Muscle of leg (tissue), 3 donors: ENCODE measurements at regions not wholly inside any gene's neighbourhood (a gene's known extent, or its start where the extent isn't known, plus 50 kb on each side); places are given as distances from the start of the nearest gene placed in this dataset.

Experiments
- DNase-seq: peaks from one replicate; pipeline ENCODE4 v3.0.0; 2013
- H3K27ac ChIP-seq: one replicate; pipeline ENCODE4 v1.5.1; 2013; ENCODE audit warnings: mild to moderate bottlenecking, low read length, control low read depth
- H3K27me3 ChIP-seq: one replicate; pipeline ENCODE4 v1.6.1; 2013; ENCODE audit warnings: low read length; ENCODE audit not compliant: control insufficient read depth, insufficient read depth
- H3K36me3 ChIP-seq: one replicate; pipeline ENCODE4 v1.6.1; 2013; ENCODE audit warnings: low read length; ENCODE audit not compliant: control insufficient read depth, insufficient read depth
- H3K4me1 ChIP-seq: one replicate; pipeline ENCODE4 v1.6.1; 2013; ENCODE audit warnings: low read length; ENCODE audit not compliant: control insufficient read depth, insufficient read depth
- H3K4me3 ChIP-seq: one replicate; pipeline ENCODE4 v1.5.1; 2013; ENCODE audit warnings: low read length, control low read depth
- H3K9me3 ChIP-seq: replicated peaks from 2 replicates; pipeline ENCODE4 v1.6.1; 2013; ENCODE audit warnings: low read depth, low read length; ENCODE audit not compliant: control insufficient read depth
- WGBS: methylation state at CpG from one replicate; pipeline ENCODE4 v1.1.5; 2013; ENCODE audit warnings: missing lambda C conversion rate; ENCODE audit not compliant: insufficient coverage; 5-methylcytosine and 5-hydroxymethylcytosine counted together

GRCh38 chr3:34925851-34926250 lies 713.5 kb upstream of the ARPP21 start:
- no peaks in the 10 kb centered on the region for H3K27me3 ChIP-seq
- H3K36me3 ChIP-seq: no peaks in the 10 kb centered on the region
- H3K9me3 ChIP-seq: no peaks in the 10 kb centered on the region
- no peak for DNase-seq
- H3K4me3 ChIP-seq: no peak overlapping the region
- WGBS: no CpG with 5 or more reads among the region's 1 CpG
- H3K27ac ChIP-seq: no peak overlapping the region
- no peaks in the 10 kb centered on the region for H3K4me1 ChIP-seq

GRCh38 chr3:34929036-34929435 lies 710.3 kb upstream of the ARPP21 start:
- Histone ChIP-seq H3K9me3 (no peaks in the 10 kb centered on the region), H3K4me3 (no peak overlapping the region), H3K36me3 (no peaks in the 10 kb centered on the region), H3K4me1 (no peaks in the 10 kb centered on the region), H3K27me3 (no peaks in the 10 kb centered on the region), H3K27ac (no peak overlapping the region)
- peak; percentile 10 for DNase-seq

- no peaks in the 10 kb centered on the region for H3K36me3 ChIP-seq
- no peak overlapping the region for H3K4me3 ChIP-seq
- H3K9me3 ChIP-seq: no peaks in the 10 kb centered on the region
- H3K27me3 ChIP-seq: no peaks in the 10 kb centered on the region
- H3K4me1 ChIP-seq: no peaks in the 10 kb centered on the region
- no peak overlapping the region for H3K27ac ChIP-seq
- DNase-seq: no peak
Observed at GRCh38 chr3:34934660-34935059, 704.7 kb upstream of the ARPP21 start.

- Histone ChIP-seq H3K4me3 (no peak overlapping the region), H3K36me3 (no peaks in the 10 kb centered on the region), H3K9me3 (no peaks in the 10 kb centered on the region), H3K27me3 (no peaks in the 10 kb centered on the region), H3K27ac (no peak overlapping the region), H3K4me1 (no peaks in the 10 kb centered on the region)
- DNase-seq: no peak
- no CpG with 5 or more reads among the region's 1 CpG for WGBS
Observed at GRCh38 chr3:34938784-34939183, 700.5 kb upstream of the ARPP21 start.

GRCh38 chr3:34942256-34942655 lies 697.1 kb upstream of the ARPP21 start:
- H3K9me3 ChIP-seq: no peaks in the 10 kb centered on the region
- DNase-seq: no peak
- no peaks in the 10 kb centered on the region for H3K36me3 ChIP-seq
- no peak overlapping the region for H3K27ac ChIP-seq
- H3K4me1 ChIP-seq: peaks cover 3% of the 10 kb centered on the region
- no peaks in the 10 kb centered on the region for H3K27me3 ChIP-seq
- H3K4me3 ChIP-seq: no peak overlapping the region

GRCh38 chr3:34947834-34948233 lies 691.5 kb upstream of the ARPP21 start:
- peak; percentile 97 for DNase-seq
- H3K4me1 ChIP-seq: peaks cover 7% of the 10 kb centered on the region
- no peaks in the 10 kb centered on the region for H3K27me3 ChIP-seq
- H3K9me3 ChIP-seq: peaks cover 2% of the 10 kb centered on the region
- peak overlapping the region; percentile 84 for H3K27ac ChIP-seq
- H3K36me3 ChIP-seq: no peaks in the 10 kb centered on the region
- H3K4me3 ChIP-seq: no peak overlapping the region

- peak; percentile 91 for DNase-seq
- H3K27ac ChIP-seq: peak overlapping the region; percentile 84
- no peak overlapping the region for H3K4me3 ChIP-seq
- no CpG with 5 or more reads among the region's 1 CpG for WGBS
- H3K36me3 ChIP-seq: no peaks in the 10 kb centered on the region
- H3K27me3 ChIP-seq: no peaks in the 10 kb centered on the region
- peaks cover 2% of the 10 kb centered on the region for H3K9me3 ChIP-seq
- H3K4me1 ChIP-seq: peaks cover 7% of the 10 kb centered on the region
Observed at GRCh38 chr3:34948517-34948916, 690.8 kb upstream of the ARPP21 start.

- Histone ChIP-seq H3K27me3 (no peaks in the 10 kb centered on the region), H3K36me3 (no peaks in the 10 kb centered on the region), H3K4me1 (no peaks in the 10 kb centered on the region), H3K27ac (no peak overlapping the region), H3K9me3 (no peaks in the 10 kb centered on the region), H3K4me3 (no peak overlapping the region)
- WGBS: no CpG with 5 or more reads among the region's 1 CpG
- no peak for DNase-seq
Observed at GRCh38 chr3:34955680-34956079, 683.6 kb upstream of the ARPP21 start.

GRCh38 chr3:34956511-34956910 lies 682.8 kb upstream of the ARPP21 start:
- no peaks in the 10 kb centered on the region for H3K4me1 ChIP-seq
- no peaks in the 10 kb centered on the region for H3K27me3 ChIP-seq
- no peak overlapping the region for H3K27ac ChIP-seq

GRCh38 chr3:34957677-34958076 lies 681.6 kb upstream of the ARPP21 start:
- H3K27ac ChIP-seq: no peak overlapping the region
- no CpG with 5 or more reads among the region's 1 CpG for WGBS
- DNase-seq: no peak
- no peaks in the 10 kb centered on the region for H3K27me3 ChIP-seq
- no peaks in the 10 kb centered on the region for H3K4me1 ChIP-seq
- H3K36me3 ChIP-seq: no peaks in the 10 kb centered on the region
- no peaks in the 10 kb centered on the region for H3K9me3 ChIP-seq
- no peak overlapping the region for H3K4me3 ChIP-seq

More at GRCh38 chr3:34956511-34956910, 682.8 kb upstream of the ARPP21 start:
- DNase-seq: no peak
- Histone ChIP-seq H3K9me3 (no peaks in the 10 kb centered on the region), H3K36me3 (no peaks in the 10 kb centered on the region), H3K4me3 (no peak overlapping the region)
- no CpG with 5 or more reads among the region's 1 CpG for WGBS

GRCh38 chr3:34969513-34969912 lies 669.8 kb upstream of the ARPP21 start:
- WGBS: no CpG with 5 or more reads among the region's 2 CpGs
- Histone ChIP-seq H3K9me3 (no peaks in the 10 kb centered on the region), H3K36me3 (no peaks in the 10 kb centered on the region), H3K4me3 (no peak overlapping the region), H3K27me3 (no peaks in the 10 kb centered on the region), H3K4me1 (no peaks in the 10 kb centered on the region), H3K27ac (no peak overlapping the region)
- DNase-seq: no peak
